VCaP (cell line): ENCODE measurements at regions not wholly inside any gene's neighbourhood (a gene's known extent, or its start where the extent isn't known, plus 50 kb on each side); places are given as distances from the start of the nearest gene placed in this dataset.

Source experiments
- H3K27ac ChIP-seq: fragments of 450-650 bp; 2 replicates; pipeline ENCODE4 v1.5.1; 2017
- TF ChIP-seq, protein P1 (sequence below): fragments of 450-650 bp; conservative IDR thresholded peaks from 2 replicates; pipeline ENCODE4 v1.5.1; 2017; ENCODE audit warnings: mild to moderate bottlenecking, moderate library complexity

DNA sequence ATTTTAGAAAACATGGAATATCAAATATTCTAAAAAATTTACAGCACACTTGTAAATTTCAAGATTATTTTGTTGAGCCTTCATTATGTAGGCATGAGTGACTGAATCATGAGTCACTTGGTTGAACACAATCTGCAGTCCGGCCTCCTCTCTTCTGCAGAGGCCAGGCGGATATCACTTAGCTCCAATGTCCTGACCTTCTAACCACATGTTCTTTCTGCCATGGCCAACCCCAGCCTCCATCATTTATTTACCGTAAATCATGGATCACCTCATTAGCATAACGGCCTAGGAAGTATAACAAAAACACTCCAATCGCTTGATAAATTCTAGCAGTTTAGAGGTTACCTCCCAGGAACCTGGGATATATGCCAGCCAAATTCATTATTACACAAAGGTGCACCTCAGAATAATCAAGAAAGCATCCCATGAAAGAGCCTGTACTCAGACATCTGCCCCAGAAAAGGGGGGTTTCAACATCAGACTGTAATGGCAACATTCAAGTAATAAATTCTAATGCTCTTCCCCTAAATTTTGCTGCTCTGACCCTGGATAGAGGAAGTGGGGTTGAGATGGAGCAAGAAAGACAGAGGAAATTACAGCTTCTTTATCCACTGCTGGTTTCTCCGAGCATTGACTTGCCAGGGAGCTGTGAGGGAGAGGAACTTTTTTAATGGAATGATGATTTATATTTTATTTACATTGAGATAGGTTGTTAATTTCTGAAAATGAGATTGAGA, 2153.6 kb upstream of the AGA start:
- TF ChIP-seq, protein P1, sequence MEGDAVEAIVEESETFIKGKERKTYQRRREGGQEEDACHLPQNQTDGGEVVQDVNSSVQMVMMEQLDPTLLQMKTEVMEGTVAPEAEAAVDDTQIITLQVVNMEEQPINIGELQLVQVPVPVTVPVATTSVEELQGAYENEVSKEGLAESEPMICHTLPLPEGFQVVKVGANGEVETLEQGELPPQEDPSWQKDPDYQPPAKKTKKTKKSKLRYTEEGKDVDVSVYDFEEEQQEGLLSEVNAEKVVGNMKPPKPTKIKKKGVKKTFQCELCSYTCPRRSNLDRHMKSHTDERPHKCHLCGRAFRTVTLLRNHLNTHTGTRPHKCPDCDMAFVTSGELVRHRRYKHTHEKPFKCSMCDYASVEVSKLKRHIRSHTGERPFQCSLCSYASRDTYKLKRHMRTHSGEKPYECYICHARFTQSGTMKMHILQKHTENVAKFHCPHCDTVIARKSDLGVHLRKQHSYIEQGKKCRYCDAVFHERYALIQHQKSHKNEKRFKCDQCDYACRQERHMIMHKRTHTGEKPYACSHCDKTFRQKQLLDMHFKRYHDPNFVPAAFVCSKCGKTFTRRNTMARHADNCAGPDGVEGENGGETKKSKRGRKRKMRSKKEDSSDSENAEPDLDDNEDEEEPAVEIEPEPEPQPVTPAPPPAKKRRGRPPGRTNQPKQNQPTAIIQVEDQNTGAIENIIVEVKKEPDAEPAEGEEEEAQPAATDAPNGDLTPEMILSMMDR = no peak
- H3K27ac ChIP-seq = no peak overlapping the region

DNA sequence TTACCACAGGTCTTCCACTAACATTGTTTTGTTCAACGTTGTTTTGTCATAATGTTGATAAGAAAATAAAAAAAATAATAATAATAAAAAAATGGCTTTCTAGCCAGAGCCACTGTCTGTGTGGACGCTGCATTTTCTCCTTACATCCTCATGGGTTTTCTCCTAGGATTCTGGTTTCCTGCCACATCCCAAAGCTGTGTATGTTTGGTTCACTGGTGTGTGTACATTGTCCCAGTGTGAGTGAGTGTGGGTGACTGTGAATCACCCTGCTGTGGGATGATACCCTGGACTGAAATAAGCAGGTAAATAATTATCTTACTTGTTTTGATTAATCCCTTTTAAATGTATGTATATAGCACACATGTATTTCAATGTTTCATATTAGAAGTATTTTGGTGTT, 2154.4 kb upstream of the AGA start:
- no peak overlapping the region for H3K27ac ChIP-seq
- TF ChIP-seq, protein P1 = no peak

DNA sequence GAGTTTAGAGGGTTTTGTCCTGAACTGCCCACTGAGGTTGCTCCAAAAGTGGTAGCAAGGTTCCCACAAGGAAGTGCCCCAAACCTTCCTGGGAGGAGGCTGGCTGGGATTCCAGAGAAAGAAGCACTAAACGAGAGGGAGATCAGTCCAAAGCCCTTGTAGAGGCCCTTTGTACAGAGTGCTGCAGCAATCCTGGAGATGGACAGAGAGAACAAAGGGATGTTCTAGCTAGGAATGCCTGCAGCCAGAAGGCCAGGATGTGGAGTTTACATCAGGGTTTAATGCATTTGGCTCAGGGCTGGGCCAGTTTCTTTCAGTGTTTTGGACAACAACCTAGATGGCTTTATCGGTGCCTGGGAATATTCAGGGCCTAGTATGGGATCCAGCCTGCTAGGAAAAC, 2155.1 kb upstream of the AGA start:
- H3K27ac ChIP-seq = no peak overlapping the region
- TF ChIP-seq, protein P1 = no peak

DNA sequence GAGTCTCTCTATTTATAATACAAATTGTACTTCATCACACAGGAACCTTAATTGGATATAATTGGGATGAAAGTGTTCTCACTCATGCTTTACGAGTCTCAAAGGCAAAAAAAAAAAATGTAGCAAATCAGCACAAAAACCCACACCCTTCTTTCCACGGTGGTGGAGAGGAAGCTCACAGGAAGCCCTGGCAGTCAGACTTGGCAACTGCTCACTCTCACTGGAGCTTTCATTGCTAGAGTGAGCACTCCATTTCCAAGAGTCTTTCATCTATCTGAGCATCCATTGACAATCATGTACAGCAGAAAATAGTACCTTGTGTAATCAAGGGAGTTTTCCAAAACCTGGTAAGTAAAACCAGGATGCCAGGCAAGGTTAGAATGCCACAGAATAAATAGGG, 2159.4 kb upstream of the AGA start:
- TF ChIP-seq, protein P1 = no peak
- H3K27ac ChIP-seq = no peak overlapping the region

DNA sequence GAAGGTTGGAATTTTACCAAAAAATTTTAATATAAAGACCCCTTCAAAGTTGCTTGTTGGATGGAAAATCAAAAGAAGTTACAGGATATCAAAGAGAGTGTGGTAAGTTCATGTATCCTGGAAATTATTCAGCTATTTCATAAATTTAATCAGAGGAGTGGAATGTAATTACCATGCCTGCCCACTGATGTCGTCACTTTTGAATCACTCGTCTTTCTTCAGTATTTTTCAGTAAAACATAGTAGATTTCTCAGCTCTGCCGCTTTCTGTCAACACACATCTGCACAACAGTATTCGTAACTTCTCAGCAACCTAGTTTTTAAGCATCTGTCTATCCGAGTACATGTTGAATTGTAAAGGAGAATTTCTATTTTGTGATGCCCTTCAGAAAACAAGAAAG, 2163.0 kb upstream of the AGA start:
- no peak overlapping the region for H3K27ac ChIP-seq
- TF ChIP-seq, protein P1 = no peak

GRCh38 chr4:179607003-179607402, 2164.8 kb upstream of the AGA start:
- TF ChIP-seq, protein P1 = no peak
- no peak overlapping the region for H3K27ac ChIP-seq

DNA sequence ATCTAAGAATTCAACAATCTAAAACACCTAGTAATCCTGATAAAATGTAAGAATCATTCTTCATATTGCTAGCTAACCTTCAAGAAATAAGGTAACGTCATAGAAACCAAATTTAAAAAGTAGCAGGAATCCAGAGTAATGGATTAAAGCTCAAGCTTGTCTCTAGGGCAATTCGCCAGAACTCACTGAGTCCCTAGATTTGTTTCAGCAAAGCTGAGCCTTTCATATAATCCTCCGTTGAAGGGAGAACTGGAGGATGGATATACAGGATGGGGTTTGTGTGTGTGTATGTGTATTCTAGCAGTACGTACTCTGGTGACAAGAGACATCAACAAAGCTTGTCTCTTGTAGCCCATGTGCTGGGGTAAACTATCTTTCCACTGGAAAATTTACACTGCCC, 2173.5 kb upstream of the AGA start:
- TF ChIP-seq, protein P1 = no peak
- no peak overlapping the region for H3K27ac ChIP-seq
